ENCODE measurements at regions not wholly inside any gene's neighbourhood (a gene's known extent, or its start where the extent isn't known, plus 50 kb on each side); places are given as distances from the start of the nearest gene placed in this dataset.

DNA sequence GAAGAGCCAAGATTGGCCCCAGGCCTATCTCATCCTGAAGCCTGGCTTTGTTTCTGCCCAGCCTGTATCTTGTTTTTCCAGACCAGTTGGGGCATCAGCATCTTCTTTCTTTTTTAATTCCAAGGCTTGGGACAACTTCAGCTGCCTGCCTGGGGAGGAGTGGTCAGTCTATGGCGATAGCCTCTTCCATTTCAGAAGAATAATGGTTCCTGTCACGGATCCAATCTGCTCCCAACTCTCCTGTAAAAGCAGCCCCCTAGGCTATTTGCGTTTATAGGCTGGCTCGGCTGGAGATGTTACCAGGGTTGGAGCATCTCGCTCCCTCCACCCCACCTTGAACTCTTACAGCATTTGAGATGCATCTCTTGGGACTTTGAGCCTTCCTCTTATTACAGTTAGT, 145.2 kb upstream of the CADM1 start:
- TF ChIP-seq, protein P1, sequence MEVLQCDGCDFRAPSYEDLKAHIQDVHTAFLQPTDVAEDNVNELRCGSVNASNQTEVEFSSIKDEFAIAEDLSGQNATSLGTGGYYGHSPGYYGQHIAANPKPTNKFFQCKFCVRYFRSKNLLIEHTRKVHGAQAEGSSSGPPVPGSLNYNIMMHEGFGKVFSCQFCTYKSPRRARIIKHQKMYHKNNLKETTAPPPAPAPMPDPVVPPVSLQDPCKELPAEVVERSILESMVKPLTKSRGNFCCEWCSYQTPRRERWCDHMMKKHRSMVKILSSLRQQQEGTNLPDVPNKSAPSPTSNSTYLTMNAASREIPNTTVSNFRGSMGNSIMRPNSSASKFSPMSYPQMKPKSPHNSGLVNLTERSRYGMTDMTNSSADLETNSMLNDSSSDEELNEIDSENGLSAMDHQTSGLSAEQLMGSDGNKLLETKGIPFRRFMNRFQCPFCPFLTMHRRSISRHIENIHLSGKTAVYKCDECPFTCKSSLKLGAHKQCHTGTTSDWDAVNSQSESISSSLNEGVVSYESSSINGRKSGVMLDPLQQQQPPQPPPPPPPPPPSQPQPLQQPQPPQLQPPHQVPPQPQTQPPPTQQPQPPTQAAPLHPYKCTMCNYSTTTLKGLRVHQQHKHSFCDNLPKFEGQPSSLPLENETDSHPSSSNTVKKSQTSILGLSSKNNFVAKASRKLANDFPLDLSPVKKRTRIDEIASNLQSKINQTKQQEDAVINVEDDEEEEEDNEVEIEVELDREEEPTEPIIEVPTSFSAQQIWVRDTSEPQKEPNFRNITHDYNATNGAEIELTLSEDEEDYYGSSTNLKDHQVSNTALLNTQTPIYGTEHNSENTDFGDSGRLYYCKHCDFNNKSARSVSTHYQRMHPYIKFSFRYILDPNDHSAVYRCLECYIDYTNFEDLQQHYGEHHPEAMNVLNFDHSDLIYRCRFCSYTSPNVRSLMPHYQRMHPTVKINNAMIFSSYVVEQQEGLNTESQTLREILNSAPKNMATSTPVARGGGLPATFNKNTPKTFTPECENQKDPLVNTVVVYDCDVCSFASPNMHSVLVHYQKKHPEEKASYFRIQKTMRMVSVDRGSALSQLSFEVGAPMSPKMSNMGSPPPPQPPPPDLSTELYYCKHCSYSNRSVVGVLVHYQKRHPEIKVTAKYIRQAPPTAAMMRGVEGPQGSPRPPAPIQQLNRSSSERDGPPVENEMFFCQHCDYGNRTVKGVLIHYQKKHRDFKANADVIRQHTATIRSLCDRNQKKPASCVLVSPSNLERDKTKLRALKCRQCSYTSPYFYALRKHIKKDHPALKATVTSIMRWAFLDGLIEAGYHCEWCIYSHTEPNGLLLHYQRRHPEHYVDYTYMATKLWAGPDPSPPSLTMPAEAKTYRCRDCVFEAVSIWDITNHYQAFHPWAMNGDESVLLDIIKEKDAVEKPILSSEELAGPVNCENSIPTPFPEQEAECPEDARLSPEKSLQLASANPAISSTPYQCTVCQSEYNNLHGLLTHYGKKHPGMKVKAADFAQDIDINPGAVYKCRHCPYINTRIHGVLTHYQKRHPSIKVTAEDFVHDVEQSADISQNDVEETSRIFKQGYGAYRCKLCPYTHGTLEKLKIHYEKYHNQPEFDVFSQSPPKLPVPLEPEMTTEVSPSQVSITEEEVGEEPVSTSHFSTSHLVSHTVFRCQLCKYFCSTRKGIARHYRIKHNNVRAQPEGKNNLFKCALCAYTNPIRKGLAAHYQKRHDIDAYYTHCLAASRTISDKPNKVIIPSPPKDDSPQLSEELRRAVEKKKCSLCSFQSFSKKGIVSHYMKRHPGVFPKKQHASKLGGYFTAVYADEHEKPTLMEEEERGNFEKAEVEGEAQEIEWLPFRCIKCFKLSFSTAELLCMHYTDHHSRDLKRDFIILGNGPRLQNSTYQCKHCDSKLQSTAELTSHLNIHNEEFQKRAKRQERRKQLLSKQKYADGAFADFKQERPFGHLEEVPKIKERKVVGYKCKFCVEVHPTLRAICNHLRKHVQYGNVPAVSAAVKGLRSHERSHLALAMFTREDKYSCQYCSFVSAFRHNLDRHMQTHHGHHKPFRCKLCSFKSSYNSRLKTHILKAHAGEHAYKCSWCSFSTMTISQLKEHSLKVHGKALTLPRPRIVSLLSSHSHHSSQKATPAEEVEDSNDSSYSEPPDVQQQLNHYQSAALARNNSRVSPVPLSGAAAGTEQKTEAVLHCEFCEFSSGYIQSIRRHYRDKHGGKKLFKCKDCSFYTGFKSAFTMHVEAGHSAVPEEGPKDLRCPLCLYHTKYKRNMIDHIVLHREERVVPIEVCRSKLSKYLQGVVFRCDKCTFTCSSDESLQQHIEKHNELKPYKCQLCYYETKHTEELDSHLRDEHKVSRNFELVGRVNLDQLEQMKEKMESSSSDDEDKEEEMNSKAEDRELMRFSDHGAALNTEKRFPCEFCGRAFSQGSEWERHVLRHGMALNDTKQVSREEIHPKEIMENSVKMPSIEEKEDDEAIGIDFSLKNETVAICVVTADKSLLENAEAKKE (CRISPR knock-in tag; IDR thresholded peaks at IDR 0.05) = no peak
- no peak for TF ChIP-seq CTCF (conservative IDR thresholded peaks at IDR 0.05; ENCODE audit: low read depth in 2 of 2)
- no peak for TF ChIP-seq CREB1 (CRISPR knock-in tag; IDR thresholded peaks at IDR 0.05; ENCODE audit: low read depth)
- TF ChIP-seq POLR2AphosphoS5 (IDR thresholded peaks at IDR 0.05; ENCODE audit: low read depth) = no peak
- no peak for TF ChIP-seq ETS1 (IDR thresholded peaks at IDR 0.05)
- no peak for TF ChIP-seq EZH2 (IDR thresholded peaks at IDR 0.05; ENCODE audit: low read depth, unreplicated experiment)
- no peak for TF ChIP-seq EZH2phosphoT487 (IDR thresholded peaks at IDR 0.05; ENCODE audit: unreplicated experiment)
